Thyroid gland (tissue), 4 donors: ENCODE measurements at regions not wholly inside any gene's neighbourhood (a gene's known extent, or its start where the extent isn't known, plus 50 kb on each side); places are given as distances from the start of the nearest gene placed in this dataset.

Experiments
- DNase-seq, 2 donors: peaks; one replicate each; pipeline ENCODE4 v3.0.0-alpha.2; 2019
- H3K27ac ChIP-seq, 3 donors: fragments of 200-600 bp; sonication (generic); 1 replicate in 2 of 3; 2 replicates in 1 of 3; pipeline ENCODE4 v1.5.1; 2016 to 2019; ENCODE audit warnings: mild to moderate bottlenecking in 1 of 3, moderate library complexity in 1 of 3
- H3K27me3 ChIP-seq: fragments of 200-600 bp; sonication (generic); one replicate; pipeline ENCODE4 v1.5.1; 2019
- H3K36me3 ChIP-seq, 2 donors: fragments of 200-600 bp; sonication (generic); one replicate each; pipeline ENCODE4 v1.5.1; 2016 to 2019
- H3K4me1 ChIP-seq, 2 donors: fragments of 200-600 bp; sonication (generic); one replicate each; pipeline ENCODE4 v1.5.1; 2017 to 2019
- H3K4me3 ChIP-seq, 3 donors: fragments of 200-600 bp; sonication (generic); replicated peaks in 1 of 3; 1 replicate in 2 of 3; 2 replicates in 1 of 3; pipeline ENCODE4 v1.5.1; 2016; ENCODE audit warnings: mild to moderate bottlenecking in 1 of 3
- H3K9me3 ChIP-seq: fragments of 200-600 bp; sonication (generic); one replicate; pipeline ENCODE4 v1.5.1; 2017
- POLR2A ChIP-seq, 2 donors: fragments of 450-650 bp; IDR thresholded peaks; one replicate each; pipeline ENCODE4 v1.6.1; 2017; ENCODE audit warnings: antibody characterized with exemption in 2 of 2, mild to moderate bottlenecking in 2 of 2, moderate library complexity in 1 of 2
- WGBS, 2 donors: methylation state at CpG; one replicate each; pipeline ENCODE4 v1.1.5; 2017; 5-methylcytosine and 5-hydroxymethylcytosine counted together
- intact Hi-C: fragments of 100-400 bp; cut with DNase I; formaldehyde crosslinking; loops from one replicate; pipeline ENCODE4 v1.15.1; 2023
- TF ChIP-seq, protein P1 (sequence below), 6 experiments: fragments of 200-600 bp in 3 of 6; fragments of 450-650 bp in 3 of 6; sonication (generic) in 3 of 6; IDR thresholded peaks; one replicate each; pipeline ENCODE4 v1.5.1; 2016 to 2019; ENCODE audit warnings: antibody characterized with exemption in 6 of 6, mild to moderate bottlenecking in 2 of 6, inconsistent platforms in 1 of 6, moderate library complexity in 1 of 6

DNA sequence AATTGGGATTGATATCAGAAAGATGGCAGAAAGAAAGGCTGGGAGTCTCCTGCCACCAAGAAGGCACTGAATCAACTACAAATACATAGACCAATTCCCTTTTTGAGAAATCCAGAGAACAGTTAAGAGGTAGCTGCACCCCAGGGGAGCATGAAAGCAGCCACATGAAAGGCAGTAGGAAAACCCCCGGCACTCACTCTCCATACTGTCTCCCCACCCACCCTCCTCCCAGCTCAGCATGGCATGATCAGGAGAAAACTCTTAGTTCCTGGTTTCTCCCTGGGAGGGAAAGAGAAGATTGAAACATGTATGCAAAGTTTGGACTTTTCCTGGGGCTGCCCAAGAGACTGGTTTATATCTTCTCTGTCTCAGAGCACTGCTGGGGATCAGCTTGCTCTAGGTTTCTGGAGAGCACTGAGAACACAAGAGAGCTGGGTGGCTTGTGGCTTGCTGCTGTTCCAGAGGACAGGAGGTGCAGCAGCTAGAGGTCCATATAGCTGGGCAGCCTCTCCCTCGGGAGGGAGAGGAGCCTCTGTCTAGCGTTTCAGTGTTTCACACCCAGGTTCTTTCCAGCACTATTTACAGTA is 305.7 kb downstream of the PDGFC start:
- no peak for TF ChIP-seq POLR2A (IDR thresholded peaks at IDR 0.05)
- TF ChIP-seq, protein P1, sequence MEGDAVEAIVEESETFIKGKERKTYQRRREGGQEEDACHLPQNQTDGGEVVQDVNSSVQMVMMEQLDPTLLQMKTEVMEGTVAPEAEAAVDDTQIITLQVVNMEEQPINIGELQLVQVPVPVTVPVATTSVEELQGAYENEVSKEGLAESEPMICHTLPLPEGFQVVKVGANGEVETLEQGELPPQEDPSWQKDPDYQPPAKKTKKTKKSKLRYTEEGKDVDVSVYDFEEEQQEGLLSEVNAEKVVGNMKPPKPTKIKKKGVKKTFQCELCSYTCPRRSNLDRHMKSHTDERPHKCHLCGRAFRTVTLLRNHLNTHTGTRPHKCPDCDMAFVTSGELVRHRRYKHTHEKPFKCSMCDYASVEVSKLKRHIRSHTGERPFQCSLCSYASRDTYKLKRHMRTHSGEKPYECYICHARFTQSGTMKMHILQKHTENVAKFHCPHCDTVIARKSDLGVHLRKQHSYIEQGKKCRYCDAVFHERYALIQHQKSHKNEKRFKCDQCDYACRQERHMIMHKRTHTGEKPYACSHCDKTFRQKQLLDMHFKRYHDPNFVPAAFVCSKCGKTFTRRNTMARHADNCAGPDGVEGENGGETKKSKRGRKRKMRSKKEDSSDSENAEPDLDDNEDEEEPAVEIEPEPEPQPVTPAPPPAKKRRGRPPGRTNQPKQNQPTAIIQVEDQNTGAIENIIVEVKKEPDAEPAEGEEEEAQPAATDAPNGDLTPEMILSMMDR (IDR thresholded peaks at IDR 0.05), result no peak
- no peaks in the 10 kb centered on the region for H3K36me3 ChIP-seq
- intact Hi-C loops, result no loop called here
- H3K4me3 ChIP-seq, result no peak overlapping the region
- H3K9me3 ChIP-seq, result no peaks in the 10 kb centered on the region
- no peak overlapping the region for H3K27ac ChIP-seq
- no peaks in the 10 kb centered on the region for H3K27me3 ChIP-seq
- 81 to 85% methylated on average over 3 of the region's 3 CpGs for WGBS, 2 donors
- DNase-seq, result no peak
- no peaks in the 10 kb centered on the region for H3K4me1 ChIP-seq

DNA sequence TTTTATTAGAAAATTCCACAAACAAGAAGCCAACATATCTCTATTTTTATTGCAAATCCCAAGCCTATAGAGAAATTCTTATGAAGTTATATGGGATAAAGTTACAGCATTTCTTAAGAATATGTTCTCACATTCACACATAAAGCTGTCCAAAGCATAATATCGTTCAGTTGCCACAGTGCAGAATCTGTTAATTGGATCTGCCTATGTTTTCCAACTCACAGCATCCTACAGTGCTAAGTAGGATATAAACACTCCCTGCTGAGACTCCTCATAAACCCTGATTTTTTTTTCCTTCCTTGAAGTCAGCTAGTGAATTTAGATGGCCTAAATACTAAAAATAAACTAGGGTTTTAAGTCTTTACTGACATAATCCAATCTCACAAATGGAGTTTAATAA is 307.9 kb downstream of the PDGFC start:
- H3K27me3 ChIP-seq, result no peaks in the 10 kb centered on the region
- H3K9me3 ChIP-seq, result no peaks in the 10 kb centered on the region
- no peak overlapping the region for H3K4me3 ChIP-seq
- H3K4me1 ChIP-seq, result no peaks in the 10 kb centered on the region
- no peaks in the 10 kb centered on the region for H3K36me3 ChIP-seq
- DNase-seq, result no peak
- intact Hi-C loops, result no loop called here
- WGBS, 2 donors, result 40 to 45% methylated on average over 1 of the region's 1 CpG
- TF ChIP-seq, protein P1 (IDR thresholded peaks at IDR 0.05), result no peak
- TF ChIP-seq POLR2A (IDR thresholded peaks at IDR 0.05), result no peak
- H3K27ac ChIP-seq, result no peak overlapping the region

DNA sequence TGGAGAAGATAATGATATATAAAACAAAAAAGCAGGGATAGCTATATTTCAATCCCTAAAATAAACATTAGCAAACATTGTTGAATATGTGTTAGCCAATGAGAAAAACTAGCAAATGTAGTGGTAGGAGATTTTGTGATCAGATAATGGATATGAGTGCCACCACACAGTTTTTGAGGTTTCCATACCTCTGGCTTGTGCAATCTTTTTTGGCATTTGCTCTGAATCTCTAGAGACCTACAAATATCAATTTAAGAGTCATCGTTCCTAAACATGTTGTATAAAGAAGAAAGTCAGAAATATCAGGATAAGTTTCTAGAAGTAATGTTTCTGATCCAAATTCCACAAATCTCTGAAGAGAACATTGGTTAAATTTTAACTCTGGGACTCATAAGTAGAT is 308.7 kb downstream of the PDGFC start:
- Histone ChIP-seq H3K4me3 (no peak overlapping the region), H3K4me1 (no peaks in the 10 kb centered on the region), H3K9me3 (no peaks in the 10 kb centered on the region), H3K27ac (no peak overlapping the region), H3K27me3 (no peaks in the 10 kb centered on the region), H3K36me3 (no peaks in the 10 kb centered on the region)
- DNase-seq, result no peak
- intact Hi-C loops, result no loop called here
- 83% methylated on average over 1 of the region's 1 CpG for WGBS, 2 donors
- TF ChIP-seq, protein P1 (IDR thresholded peaks at IDR 0.05), result no peak
- TF ChIP-seq POLR2A (IDR thresholded peaks at IDR 0.05), result no peak

- Histone ChIP-seq H3K4me1 (no peaks in the 10 kb centered on the region), H3K27ac (no peak overlapping the region), H3K4me3 (no peak overlapping the region), H3K9me3 (no peaks in the 10 kb centered on the region), H3K27me3 (no peaks in the 10 kb centered on the region), H3K36me3 (no peaks in the 10 kb centered on the region)
- DNase-seq, result no peak
- WGBS, 2 donors, result 98% methylated on average over 1 of the region's 1 CpG
- intact Hi-C loops, result no loop called here
- TF ChIP-seq, protein P1 (IDR thresholded peaks at IDR 0.05), result no peak
- no peak for TF ChIP-seq POLR2A (IDR thresholded peaks at IDR 0.05)
Measured at GRCh38 chr4:156661555-156661954, 310.0 kb downstream of the PDGFC start.

DNA sequence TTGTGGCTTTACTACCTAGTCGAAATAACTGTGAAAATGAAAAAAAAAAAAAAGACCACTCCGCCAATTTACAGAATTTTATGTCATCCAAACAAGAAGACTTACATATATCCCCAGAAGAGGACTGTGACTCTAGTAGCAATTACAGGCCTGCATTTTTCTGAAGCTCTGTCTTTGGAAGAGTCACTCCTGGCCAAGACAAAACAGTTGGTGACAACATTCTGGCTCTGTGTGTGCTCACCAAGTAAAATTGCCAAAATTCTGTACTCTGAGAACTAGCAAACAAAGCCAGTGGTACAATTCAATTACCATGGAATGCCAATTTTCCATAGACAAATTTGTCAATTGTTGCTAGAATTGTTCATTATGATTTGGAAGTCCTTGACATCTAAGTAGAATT is 311.1 kb downstream of the PDGFC start:
- WGBS, 2 donors, result 89 to 94% methylated on average over 2 of the region's 2 CpGs
- H3K4me1 ChIP-seq, result no peaks in the 10 kb centered on the region
- no peak overlapping the region for H3K27ac ChIP-seq
- H3K9me3 ChIP-seq, result no peaks in the 10 kb centered on the region
- no peaks in the 10 kb centered on the region for H3K36me3 ChIP-seq
- no peaks in the 10 kb centered on the region for H3K27me3 ChIP-seq
- intact Hi-C loops, result no loop called here
- H3K4me3 ChIP-seq, result no peak overlapping the region
- DNase-seq, result no peak
- TF ChIP-seq POLR2A (IDR thresholded peaks at IDR 0.05), result no peak
- TF ChIP-seq, protein P1 (IDR thresholded peaks at IDR 0.05), result no peak
